HEK293T (cell line): ENCODE measurements at regions not wholly inside any gene's neighbourhood (a gene's known extent, or its start where the extent isn't known, plus 50 kb on each side); places are given as distances from the start of the nearest gene placed in this dataset.
"Not testable (repeated sequence)": the region's sequence is repeated elsewhere in the genome, so short reads cannot be mapped to it uniquely, and the experiment has no call there.

Source experiments
- CTCF ChIA-PET: fragments of 350-600 bp; formaldehyde crosslinking; extraction: SDS; loops from one replicate; lab custom pipeline; 2021; ENCODE audit warnings: antibody characterized with exemption, inconsistent platforms; lab: Yijun Ruan, JAX
- POLR2A ChIA-PET: fragments of 350-600 bp; formaldehyde crosslinking; extraction: SDS; loops from one replicate; lab custom pipeline; 2020; ENCODE audit warnings: antibody characterized with exemption, inconsistent platforms; lab: Yijun Ruan, JAX
- DNase-seq: peaks from one replicate; pipeline ENCODE4 v3.0.0; 2012; ENCODE audit warnings: mixed read lengths; ENCODE audit errors: extremely low spot score
- ARNT ChIP-seq: fragments of 450-650 bp; IDR thresholded peaks from 2 replicates; pipeline ENCODE4 v1.6.1; 2017; ENCODE audit warnings: mild to moderate bottlenecking
- BHLHE40 ChIP-seq: fragments of 450-650 bp; IDR thresholded peaks from 2 replicates; pipeline ENCODE4 v1.6.1; 2016; ENCODE audit warnings: mild to moderate bottlenecking, moderate library complexity, borderline replicate concordance
- CTBP1 ChIP-seq: fragments of 450-650 bp; IDR thresholded peaks from 2 replicates; pipeline ENCODE4 v1.6.1; 2016; ENCODE audit warnings: borderline replicate concordance
- ELF4 ChIP-seq: fragments of 450-650 bp; IDR thresholded peaks from 2 replicates; pipeline ENCODE4 v1.6.1; 2017; ENCODE audit warnings: antibody characterized with exemption
- FOXA1 ChIP-seq: fragments of 450-650 bp; IDR thresholded peaks from 2 replicates; pipeline ENCODE4 v1.6.1; 2016; ENCODE audit warnings: mild to moderate bottlenecking
- FOXK2 ChIP-seq: fragments of 450-650 bp; IDR thresholded peaks from 2 replicates; pipeline ENCODE4 v1.6.1; 2016; ENCODE audit warnings: mild to moderate bottlenecking
- FOXM1 ChIP-seq: fragments of 450-650 bp; IDR thresholded peaks from 2 replicates; pipeline ENCODE4 v1.6.1; 2017; ENCODE audit warnings: mild to moderate bottlenecking, borderline replicate concordance
- HDGF ChIP-seq: fragments of 450-650 bp; IDR thresholded peaks from 2 replicates; pipeline ENCODE4 v1.6.1; 2017; ENCODE audit warnings: antibody characterized with exemption, borderline replicate concordance
- L3MBTL2 ChIP-seq: fragments of 450-650 bp; conservative IDR thresholded peaks from 2 replicates; pipeline ENCODE4 v1.6.1; 2016; ENCODE audit warnings: mild to moderate bottlenecking
- LEF1 ChIP-seq: fragments of 450-650 bp; IDR thresholded peaks from 2 replicates; pipeline ENCODE4 v1.6.1; 2017; ENCODE audit warnings: mild to moderate bottlenecking, borderline replicate concordance
- NFRKB ChIP-seq: fragments of 450-650 bp; IDR thresholded peaks from 2 replicates; pipeline ENCODE4 v1.6.1; 2016; ENCODE audit warnings: mild to moderate bottlenecking, moderate library complexity
- PKNOX1 ChIP-seq: fragments of 450-650 bp; IDR thresholded peaks from 2 replicates; pipeline ENCODE4 v1.6.1; 2016
- SP1 ChIP-seq: fragments of 450-650 bp; IDR thresholded peaks from 2 replicates; pipeline ENCODE4 v1.6.1; 2017
- SUZ12 ChIP-seq: fragments of 450-650 bp; IDR thresholded peaks from 2 replicates; pipeline ENCODE4 v1.6.1; 2016; ENCODE audit warnings: mild to moderate bottlenecking
- TARDBP ChIP-seq: fragments of 450-650 bp; IDR thresholded peaks from 2 replicates; pipeline ENCODE4 v1.6.1; 2016
- ZNF384 ChIP-seq: fragments of 450-650 bp; IDR thresholded peaks from 2 replicates; pipeline ENCODE4 v1.6.1; 2016

- DNase-seq: no peak
- no peak for TF ChIP-seq LEF1
- no peak for TF ChIP-seq ELF4
- no peak for TF ChIP-seq FOXA1
- no peak for TF ChIP-seq NFRKB
- TF ChIP-seq FOXM1: no peak
- no peak for TF ChIP-seq HDGF
- no peak for TF ChIP-seq L3MBTL2
- no peak for TF ChIP-seq ARNT
- no peak for TF ChIP-seq FOXK2
- TF ChIP-seq SUZ12: no peak
- no peak for TF ChIP-seq TARDBP
- no peak for TF ChIP-seq BHLHE40
- TF ChIP-seq CTBP1: no peak
- TF ChIP-seq PKNOX1: no peak
- no peak for TF ChIP-seq ZNF384
- POLR2A ChIA-PET: no interaction called here
- CTCF ChIA-PET: no interaction called here
Observed at GRCh38 chr6:88499845-88500699, 333.9 kb upstream of the CNR1 start.

- POLR2A ChIA-PET: no interaction called here
- DNase-seq: no peak
- CTCF ChIA-PET: no interaction called here
Observed at GRCh38 chr6:88499436-88499835, 333.3 kb upstream of the CNR1 start.

GRCh38 chr6:88497403-88497802, 331.3 kb upstream of the CNR1 start:
- DNase-seq, CTCF ChIA-PET, POLR2A ChIA-PET: not testable (repeated sequence)

More at GRCh38 chr6:88499436-88499835, 333.3 kb upstream of the CNR1 start:
- TF ChIP-seq SP1 (no peak), LEF1 (no peak), SUZ12 (no peak), BHLHE40 (no peak), ELF4 (no peak), ARNT (no peak), NFRKB (no peak), PKNOX1 (no peak), TARDBP (no peak), ZNF384 (no peak), L3MBTL2 (no peak), FOXA1 (no peak), FOXK2 (no peak), HDGF (no peak), FOXM1 (no peak), CTBP1 (no peak)

- ChIA-PET CTCF (no interaction called here), POLR2A (no interaction called here)
- DNase-seq: no peak
- no peak for TF ChIP-seq PKNOX1
- no peak for TF ChIP-seq ZNF384
- no peak for TF ChIP-seq CTBP1
- no peak for TF ChIP-seq NFRKB
- TF ChIP-seq BHLHE40: no peak
- no peak for TF ChIP-seq FOXM1
- no peak for TF ChIP-seq ELF4
- TF ChIP-seq LEF1: no peak
- TF ChIP-seq HDGF: no peak
- TF ChIP-seq SP1: no peak
Observed at GRCh38 chr6:88494401-88495140, 328.4 kb upstream of the CNR1 start.

- CTCF ChIA-PET: no interaction called here
- POLR2A ChIA-PET: no interaction called here
- no peak for DNase-seq
- no peak for TF ChIP-seq SUZ12
- no peak for TF ChIP-seq ARNT
- no peak for TF ChIP-seq FOXA1
- no peak for TF ChIP-seq PKNOX1
- no peak for TF ChIP-seq TARDBP
- no peak for TF ChIP-seq NFRKB
- TF ChIP-seq ELF4: no peak
Observed at GRCh38 chr6:88493717-88494116, 327.6 kb upstream of the CNR1 start.
